GM21723 (cell line): ENCODE measurements at regions not wholly inside any gene's neighbourhood (a gene's known extent, or its start where the extent isn't known, plus 50 kb on each side); places are given as distances from the start of the nearest gene placed in this dataset.
"Not testable (repeated sequence)": the region's sequence is repeated elsewhere in the genome, so short reads cannot be mapped to it uniquely, and the experiment has no call there.

ENCODE experiments used
- ATAC-seq: cut with Tn5 transposase; IDR thresholded peaks from one replicate; pipeline ENCODE4 v1.9.1; 2021; ENCODE audit warnings: mild to moderate bottlenecking, moderate library complexity; ENCODE audit not compliant: unreplicated experiment

- no peak for ATAC-seq
Measured at GRCh38 chr9:79040671-79041070, 531.1 kb upstream of the TLE4 start.

DNA sequence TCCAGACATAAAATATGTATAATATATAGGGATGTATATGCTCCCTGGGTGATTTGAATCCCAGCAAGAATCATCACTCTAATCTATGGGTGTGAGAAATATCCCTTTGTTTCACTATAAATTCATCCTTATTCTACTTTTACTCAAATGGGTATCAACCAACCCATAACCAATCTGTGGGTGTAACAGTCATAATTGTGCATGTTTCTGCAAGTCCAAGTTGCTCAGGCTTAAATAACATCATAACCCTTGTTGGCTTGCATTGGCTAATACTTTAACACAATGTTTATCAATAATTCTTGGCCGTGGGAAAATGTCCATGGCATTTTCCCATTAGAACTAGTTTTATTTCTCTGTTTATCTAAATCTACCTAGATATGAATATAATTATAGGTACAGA lies 530.5 kb upstream of the TLE4 start:
- ATAC-seq: no peak

DNA sequence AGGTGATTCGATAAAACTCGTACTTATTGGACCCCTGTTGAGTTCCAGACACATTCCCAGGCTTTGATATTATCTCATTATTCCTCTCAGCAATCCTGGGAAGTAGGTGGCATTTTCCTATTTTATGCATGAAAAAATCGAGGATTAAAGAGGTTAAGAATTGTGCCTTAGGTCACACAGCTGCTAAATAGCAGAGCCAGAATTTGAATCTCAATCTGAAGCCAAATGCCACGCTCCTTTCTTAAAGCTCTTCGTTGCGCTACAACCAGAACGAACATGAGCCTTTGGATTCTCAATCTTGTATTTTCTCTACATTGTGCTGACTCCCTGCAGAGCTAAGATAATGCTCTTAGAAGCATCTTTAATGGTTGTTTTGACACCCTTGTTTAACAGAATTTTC lies 527.8 kb upstream of the TLE4 start:
- no peak for ATAC-seq

GRCh38 chr9:79046401-79046800 lies 525.4 kb upstream of the TLE4 start:
- no peak for ATAC-seq

GRCh38 chr9:79049371-79049770 lies 522.4 kb upstream of the TLE4 start:
- no peak for ATAC-seq

DNA sequence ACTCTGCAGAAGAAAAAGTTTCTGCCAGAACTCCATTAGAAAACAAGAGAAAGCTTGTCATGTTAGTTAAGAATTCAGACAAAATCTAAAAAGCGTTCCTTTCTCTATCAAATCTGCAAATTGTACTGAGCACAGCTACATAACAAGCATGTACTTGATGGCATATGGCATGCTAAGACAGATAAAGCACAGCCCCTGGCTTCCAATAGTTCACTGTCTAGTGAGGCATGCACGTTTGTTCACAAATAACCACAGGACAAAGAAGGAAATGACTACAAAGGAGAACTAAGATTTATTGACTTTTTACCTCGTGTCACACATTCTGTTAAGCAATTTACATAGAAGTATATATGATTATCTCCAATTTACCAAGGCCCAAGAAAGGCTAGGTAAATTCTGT lies 518.2 kb upstream of the TLE4 start:
- no peak for ATAC-seq

DNA sequence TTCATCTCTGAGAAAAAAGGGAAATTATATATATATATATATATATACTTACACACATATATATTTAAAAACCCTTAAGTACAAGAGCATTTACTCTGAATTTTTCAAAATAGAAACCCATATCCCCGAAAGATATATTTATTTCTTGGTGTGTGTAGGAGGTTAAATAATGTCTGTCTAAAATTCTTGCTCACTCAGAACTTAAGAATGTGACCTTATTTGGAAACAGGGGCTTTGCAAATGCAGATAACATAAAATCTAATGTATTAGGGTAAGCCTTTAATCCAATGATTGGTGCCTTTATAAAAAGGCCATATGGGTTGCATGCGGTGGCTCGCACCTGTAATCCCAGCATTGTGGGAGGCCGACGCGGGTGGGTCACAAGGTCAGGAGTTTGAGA lies 517.3 kb upstream of the TLE4 start:
- ATAC-seq: no peak

- ATAC-seq: no peak
Measured at GRCh38 chr9:79056041-79056440, 515.7 kb upstream of the TLE4 start.

DNA sequence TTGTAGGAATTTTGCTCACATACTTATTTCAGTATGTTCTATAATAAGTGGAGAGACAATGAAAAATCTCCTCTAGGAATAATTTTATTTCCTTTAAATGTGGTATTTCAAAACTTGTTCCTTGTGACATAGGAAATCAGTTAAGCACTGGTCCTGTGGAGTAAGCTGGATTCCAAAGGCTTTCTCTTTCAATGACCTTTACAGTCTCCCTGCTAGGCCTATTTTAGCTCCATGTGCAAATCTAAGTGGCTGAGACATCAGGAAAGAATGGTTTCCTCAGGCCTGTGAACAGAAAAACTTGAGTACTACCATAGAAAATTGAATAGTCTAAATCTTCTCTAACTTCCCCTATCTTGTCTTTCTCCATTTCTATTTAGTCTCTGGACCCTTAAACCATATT lies 514.2 kb upstream of the TLE4 start:
- ATAC-seq: no peak

DNA sequence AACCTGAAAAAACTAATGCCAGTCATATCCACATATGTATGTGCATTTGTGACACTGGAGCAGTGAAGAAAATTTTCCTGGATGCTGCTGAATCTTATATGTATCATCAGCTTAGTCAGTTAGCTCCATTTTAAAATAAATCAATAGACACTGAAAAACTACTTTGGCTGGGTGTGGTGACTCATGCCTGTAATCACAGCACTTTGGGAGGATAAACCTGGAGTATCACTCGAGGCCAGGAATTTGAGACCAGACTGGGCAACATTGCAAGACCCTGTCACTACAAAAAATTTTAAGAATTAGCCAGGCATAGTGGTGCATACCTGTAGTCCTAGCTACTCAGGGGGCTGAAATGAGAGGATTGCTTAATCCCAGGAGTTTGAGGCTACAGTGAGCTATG lies 511.0 kb upstream of the TLE4 start:
- no peak for ATAC-seq

- no peak for ATAC-seq
Measured at GRCh38 chr9:79061752-79062616, 509.8 kb upstream of the TLE4 start.

GRCh38 chr9:79073201-79073600 lies 498.6 kb upstream of the TLE4 start:
- ATAC-seq: no peak

GRCh38 chr9:79080536-79080935 lies 491.2 kb upstream of the TLE4 start:
- no peak for ATAC-seq

GRCh38 chr9:79083621-79084020 lies 488.1 kb upstream of the TLE4 start:
- no peak for ATAC-seq

GRCh38 chr9:79087133-79087532 lies 484.6 kb upstream of the TLE4 start:
- ATAC-seq: no peak

- ATAC-seq: no peak
Measured at GRCh38 chr9:79089054-79089560, 482.7 kb upstream of the TLE4 start.

DNA sequence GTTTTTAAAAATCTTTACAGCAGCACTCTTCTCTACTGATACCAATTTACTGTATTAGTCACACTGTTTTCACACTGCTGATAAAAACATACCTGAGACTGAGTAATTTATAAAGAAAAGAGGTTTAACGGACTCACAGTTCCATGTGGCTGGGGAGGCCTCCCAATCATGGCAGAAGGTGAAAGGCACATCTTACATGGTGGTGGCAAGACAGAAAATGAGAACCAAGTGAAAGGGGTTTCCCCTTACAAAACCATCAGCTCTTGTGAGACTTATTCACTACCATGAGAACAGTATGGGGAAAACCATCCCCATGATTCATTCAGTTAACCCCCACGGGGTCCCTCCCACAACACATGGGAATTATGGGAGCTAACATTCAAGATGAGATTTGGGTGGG lies 481.9 kb upstream of the TLE4 start:
- ATAC-seq: not testable (repeated sequence)

- not testable (repeated sequence) for ATAC-seq
Measured at GRCh38 chr9:79103257-79103656, 468.5 kb upstream of the TLE4 start.

GRCh38 chr9:79104216-79104615 lies 467.5 kb upstream of the TLE4 start:
- ATAC-seq: no peak

DNA sequence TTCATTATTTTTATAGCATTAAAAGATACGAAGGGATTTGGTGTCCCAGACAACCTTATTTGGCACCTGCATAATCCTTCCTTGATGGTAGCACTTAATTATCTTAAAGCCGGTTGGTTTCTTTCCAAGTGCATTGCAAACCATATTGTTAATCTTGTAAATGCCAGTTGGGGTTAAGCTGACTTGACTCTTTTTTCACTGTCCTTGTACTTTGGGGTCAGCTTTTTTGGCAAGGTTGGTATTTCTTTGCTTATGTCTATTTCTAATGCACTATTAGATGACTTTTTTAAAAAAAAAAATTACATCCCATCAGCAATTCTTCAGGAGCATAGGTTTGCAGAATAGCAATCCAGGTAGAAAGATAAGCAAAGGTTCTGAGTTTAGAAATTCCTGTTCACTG lies 466.8 kb upstream of the TLE4 start:
- ATAC-seq: no peak

DNA sequence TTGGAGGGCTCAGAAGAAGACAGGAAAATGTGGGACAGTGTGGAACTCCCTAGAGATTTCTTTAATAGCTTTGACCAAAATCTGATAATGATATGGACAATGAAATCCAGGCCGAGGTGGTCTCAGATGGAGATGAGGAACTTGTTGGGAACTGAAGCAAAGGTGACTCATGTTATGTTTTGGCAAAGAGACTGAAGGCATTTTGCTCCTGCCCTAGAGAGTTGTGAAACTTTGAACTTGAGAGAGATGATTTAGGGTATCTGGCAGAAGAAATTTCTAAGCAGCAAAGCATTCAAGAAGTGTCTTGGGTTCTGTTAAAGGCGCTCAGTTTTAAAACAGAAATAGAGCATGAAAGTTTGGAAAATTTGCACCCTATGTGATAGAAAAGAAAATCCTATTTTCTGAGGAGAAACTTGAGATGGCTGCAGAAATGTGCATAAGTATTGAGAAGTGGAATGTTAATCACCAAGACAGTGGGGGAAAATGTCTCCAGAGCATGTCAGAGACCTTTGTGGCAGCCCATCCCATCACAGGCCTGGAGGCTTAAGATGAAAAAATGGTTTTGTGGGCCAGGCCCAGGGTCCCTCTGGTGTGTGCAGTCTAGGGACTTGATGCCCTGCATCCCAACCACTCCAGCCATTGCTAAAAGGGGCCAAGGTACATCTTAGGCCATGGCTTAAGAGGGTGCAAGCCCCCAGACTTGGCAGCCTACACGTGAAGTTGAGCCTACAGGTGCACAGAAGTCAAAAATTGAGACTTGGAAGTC lies 463.7 kb upstream of the TLE4 start:
- ATAC-seq: no peak

- ATAC-seq: no peak
Measured at GRCh38 chr9:79111653-79112052, 460.1 kb upstream of the TLE4 start.
